Fibroblast of peridontal ligament (primary cell): ENCODE measurements at regions not wholly inside any gene's neighbourhood (a gene's known extent, or its start where the extent isn't known, plus 50 kb on each side); places are given as distances from the start of the nearest gene placed in this dataset.
A peak's percentile ranks its signal among the peaks of the same experiment; 100 is the strongest.

Experiments
- DNase-seq: peaks from one replicate; pipeline ENCODE4 v3.0.0-alpha.2; 2010; ENCODE audit errors: extremely low read depth

DNA sequence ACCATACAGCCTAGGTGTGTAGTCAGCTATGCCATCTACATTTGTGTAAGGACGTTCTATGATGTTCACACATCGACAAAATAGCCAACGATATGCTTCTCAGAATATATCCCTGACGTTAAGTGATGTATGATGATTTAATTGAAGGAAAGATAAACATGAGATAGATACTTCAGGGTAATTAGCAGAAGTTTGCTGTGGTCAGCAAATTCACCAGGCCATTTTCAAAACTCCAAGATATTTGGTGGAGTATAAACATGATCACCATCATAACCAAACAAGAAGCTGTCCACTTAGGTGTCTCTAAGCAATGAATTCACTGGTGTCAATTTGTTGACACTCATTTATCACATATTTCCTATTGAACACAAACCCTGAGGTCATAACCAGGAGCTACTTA, 885.6 kb upstream of the NR2F2 start:
- no peak for DNase-seq

DNA sequence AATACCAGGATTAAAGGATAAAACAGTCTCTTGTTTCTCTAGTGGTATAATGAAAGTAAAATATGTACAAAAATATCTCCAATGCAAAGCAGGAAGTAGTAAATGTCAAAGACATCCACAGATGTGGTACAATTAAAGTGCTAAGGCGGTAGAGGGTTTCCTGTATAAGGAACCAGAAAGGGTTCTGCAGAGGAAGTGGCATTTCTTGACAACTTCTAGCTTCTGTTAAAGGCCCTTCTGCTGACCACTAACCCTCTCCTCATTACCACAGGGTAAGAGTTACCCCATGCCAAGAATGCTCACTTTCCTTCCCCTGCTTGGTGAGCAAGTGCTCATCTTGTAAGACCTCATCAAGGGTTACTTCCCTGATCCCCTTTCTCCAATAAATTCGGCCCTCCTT, 883.6 kb upstream of the NR2F2 start:
- no peak for DNase-seq

DNA sequence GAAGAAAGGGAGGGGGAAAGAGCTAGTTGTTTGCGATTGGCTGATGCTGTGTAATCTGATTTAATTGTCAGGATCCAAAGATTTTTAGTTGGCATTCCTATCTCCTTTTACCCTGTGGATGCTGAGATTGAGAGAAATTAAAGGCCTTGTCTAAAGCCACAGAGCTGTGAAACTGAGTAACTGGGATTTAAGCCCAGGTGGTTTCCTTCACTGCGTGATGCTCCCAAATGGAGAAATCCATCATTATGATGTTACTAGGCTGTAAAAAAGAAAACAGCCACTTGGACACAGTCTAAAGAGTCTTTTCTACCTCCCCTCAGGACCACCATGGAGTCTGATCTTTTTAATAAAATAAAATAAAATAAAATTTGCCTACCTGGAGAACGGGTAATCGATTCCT, 883.0 kb upstream of the NR2F2 start:
- no peak for DNase-seq

DNA sequence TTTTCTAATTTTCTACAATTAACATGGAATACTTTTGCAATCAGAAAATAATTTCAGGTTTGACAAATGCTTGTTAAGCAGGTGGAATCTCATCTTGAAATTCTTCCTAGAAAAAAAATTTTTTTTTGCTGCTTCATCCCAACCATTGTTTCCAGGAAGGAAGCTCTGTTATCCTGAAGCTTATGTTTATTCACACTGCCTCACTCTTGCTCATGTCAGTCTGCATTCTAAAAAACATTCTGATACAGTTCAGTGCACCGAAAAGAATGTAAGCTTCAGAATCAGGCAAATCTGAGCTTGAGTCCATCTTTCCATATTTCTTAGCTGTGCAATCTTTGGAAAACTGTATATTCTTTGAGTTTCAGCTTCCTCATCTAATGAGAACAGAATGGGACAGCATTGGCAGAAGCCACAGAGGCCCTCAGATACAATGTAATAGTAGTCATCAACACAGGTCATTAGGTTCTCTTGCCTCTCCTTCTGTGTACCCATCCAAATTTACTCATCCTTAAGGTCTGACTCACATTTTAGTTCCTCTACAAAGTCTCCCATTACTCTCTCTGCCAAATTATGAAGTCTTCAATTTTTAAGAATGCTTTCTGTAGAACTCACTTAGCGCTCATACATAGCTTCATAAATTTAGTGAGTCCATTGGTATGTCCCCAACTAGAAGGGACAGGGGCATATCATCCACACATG, 881.8 kb upstream of the NR2F2 start:
- DNase-seq: peak; percentile 49

DNA sequence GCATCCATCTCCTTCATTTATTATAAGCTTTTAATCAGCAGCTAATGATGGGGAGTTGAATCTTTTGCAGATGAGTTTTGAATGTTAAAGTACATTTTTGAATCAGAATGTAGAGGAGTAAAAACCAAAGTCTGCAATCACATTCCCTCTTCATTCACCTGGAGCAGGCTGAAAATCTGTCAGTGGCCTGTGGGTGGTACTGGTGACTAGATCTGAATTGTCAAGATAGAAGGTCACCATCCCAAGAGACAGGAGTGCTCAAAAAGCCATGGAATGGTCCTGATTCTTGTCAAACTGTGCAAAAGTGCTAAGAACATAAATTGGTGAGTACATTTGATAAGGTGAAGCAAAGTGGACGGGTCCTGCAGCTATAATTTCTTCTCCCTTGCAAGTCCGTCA, 881.3 kb upstream of the NR2F2 start:
- no peak for DNase-seq

DNA sequence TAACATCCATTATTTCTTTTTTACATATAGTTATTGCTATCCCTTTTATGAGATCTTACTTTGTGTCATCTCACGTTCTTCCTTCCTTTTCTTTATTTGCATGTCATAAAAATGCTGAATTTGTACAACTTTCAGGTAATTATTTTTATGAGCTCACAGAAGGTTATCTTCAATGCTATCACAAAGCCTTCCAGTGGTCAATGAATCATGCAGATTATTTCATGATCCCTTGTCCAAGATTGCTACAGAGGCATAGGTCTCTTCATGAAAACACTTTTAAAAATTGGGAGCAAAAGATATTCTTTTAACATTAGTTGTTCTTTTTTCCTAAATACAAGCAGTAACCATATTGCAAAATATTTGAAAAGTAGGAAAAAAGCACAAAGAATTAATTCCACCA, 880.1 kb upstream of the NR2F2 start:
- no peak for DNase-seq

DNA sequence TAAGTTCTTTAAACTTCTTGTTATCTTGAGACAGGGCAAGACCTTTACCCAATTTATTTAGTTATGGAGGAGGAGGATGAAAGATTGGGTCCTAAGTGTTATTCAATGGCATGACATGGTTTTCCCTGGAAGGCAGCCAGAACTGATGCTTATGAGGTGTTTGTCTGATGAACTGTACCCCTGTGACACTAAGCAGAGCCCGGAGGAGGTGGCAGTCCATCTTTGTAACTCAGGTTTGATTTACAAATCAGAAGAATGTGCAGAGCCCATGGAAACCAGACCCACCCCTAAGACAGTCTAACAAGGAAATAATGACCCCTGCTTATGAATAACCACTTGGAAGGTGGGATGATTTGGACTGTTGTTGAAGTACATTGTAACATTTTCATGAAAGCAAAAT, 878.6 kb upstream of the NR2F2 start:
- DNase-seq: no peak

DNA sequence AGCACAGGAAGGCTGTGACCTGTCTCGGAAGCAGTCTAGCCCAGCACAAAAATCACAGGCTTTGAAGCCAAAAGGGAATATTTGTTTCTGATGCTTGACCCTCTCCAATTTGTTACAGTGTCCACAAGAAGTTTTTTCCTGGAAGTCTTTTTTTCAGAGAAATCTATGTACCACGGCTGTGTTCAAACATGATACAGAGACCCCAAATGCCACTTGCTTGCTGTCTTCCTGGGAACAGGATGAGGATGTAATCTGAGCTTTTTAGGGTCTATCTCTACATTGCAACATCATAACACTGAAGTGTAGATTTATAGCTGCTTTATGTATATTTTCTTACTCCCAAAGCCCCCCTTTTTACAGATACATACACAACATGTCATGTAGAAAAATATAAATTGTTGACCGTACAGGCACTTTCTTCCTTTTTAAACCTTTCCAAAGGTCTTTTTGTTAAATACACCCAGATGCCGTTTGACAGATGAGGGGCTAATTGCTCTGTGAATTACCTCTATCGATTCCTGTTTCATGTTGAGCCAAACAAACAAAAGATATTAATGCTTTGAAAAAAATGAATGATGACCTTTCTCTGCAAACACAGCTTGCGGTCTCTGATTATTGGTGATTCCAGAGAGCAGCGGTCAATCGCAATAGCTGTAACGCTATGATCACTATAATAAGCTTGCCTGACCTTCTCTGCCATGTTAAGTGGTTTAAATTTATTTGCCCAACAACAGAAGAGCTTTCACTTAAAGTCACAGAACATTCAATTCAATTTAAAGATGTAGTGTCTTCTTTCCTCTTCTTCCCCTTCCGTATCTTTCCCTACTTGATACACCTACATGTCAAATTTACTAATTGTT, 875.9 kb upstream of the NR2F2 start:
- no peak for DNase-seq

DNA sequence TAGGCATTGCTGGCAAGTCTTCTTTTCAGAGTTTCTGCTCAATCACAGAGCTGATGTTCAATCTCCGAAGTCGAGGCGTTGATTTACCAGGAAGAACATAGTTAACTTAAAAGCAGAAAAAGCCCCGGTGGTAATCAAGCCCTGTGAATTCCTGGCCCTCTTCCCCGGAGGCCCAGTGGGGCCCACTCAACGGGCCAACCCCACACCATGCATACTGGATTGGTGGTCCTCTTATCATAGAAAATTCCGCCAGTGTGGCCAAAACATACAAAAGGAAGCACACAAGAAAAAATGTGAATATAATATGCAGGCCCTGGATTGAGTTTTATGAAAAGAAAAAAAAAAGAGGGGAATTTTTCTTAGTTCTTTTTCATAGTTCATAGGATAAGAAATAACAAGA, 873.0 kb upstream of the NR2F2 start:
- no peak for DNase-seq

DNA sequence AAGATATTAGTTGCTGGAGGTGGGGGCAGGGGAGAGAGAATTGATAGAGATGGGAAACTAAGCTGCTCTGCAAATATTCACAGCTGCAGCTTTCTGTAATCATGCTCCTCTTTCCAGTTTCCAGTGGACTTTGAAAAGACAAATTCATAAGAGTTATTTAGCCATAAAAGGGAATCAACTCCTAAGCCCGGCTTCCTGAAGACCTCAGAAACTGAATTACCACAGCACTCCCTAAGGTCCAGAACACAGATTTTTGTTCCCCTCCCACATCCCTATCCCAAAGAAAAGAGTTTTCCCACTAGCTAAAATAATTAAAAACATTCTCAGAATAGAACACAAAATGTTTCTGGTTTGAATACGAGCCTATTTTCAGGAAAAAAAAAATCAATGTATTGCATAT, 871.8 kb upstream of the NR2F2 start:
- peak; percentile 87 for DNase-seq

DNA sequence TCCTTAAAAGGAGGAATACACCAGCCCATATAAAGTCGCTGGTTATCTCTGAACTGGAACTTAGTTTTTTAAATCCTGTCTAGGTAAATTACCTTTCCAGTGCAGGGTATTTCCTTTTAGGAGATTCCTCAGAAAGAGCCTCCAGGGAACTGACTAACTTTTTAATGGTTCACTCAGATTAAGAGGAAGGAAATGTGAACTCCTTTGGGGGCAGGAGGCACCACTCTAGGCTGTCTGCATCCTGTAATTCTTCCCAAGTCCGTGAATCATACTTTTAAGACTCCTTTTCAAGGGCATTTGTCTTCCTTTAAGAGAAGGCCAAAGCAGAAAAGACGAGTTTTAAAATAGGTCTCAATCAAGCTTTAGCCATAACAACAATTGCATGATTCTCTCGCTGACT, 871.2 kb upstream of the NR2F2 start:
- peak; percentile 57 for DNase-seq

DNA sequence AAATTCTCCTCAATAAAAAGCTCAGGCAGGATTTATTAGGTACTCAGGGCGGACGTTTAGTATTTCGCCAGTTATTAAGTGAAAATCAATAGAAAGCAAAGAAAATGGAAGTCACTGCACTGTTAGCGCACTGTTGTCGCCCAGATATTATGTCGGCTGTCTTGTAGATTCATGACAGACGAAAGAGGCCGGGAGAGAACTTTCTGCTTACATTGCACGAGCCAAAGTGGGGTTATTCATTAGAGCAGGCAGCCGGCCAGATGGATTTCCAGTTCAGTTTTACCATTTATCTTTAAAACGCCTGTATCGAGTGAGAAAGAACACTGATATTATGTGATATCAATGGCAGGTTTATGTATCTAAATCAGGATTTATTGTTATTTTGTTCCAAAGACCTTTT, 866.0 kb upstream of the NR2F2 start:
- DNase-seq: no peak

DNA sequence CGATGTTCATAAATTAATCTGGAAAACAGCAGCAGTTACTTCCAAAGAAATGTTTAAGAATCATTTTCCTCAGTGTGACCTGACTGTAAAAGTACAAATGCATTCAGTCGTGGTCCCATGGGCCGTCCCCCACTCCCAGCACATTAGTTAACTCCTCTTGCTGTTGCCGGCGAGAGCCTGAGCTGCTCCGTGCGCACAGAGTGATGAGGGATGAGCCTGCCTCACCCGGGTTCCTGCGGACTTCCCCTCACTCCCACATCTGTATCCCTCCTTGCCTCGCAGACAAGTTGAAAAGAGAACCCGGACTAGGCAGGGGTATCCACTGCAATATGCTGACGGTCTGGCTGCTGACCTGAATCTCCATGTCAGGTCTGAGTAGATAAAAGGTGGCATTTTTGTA, 861.7 kb upstream of the NR2F2 start:
- DNase-seq: no peak

DNA sequence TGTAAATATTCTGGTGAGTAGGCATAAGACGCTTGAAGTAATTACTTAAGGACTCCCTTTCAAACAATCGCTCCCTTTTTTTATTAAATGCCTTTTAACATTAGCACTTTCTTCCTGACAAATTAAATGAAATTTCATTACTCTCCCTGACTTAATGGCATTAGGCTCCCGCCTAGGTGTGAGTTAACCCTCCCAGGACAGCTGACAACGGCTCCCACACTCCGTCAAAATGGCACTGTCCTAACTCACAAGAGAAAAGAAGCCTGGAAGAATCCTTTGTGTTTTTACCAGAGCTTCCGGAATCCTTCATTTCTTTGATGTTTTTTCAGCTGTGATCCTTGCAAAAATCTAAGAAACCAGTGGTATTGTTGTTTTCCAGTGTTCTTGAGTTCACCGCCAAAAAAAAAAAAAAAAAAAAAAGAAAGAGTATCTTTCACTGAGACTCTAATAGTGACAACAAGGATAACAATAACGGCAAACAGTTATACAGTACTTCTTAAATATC, 861.0 kb upstream of the NR2F2 start:
- DNase-seq: no peak

DNA sequence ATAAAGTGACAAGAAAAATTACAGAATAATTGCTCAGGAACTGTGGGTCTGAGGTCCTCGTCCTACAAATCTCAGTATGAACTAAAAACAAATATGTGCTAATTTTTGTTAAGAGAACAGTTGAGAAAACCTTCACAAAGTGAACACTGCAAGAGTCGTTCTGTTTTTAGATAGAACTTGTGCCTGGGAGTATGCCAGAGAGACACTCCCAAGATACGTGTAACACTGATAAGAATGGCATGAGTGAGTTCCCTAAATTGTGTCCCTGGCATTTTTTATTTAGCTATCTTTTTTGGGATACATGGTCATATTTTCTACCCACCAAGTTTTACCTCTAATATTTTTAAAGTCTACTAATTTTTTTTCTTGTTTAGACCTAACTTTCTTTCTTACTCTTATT, 860.0 kb upstream of the NR2F2 start:
- DNase-seq: no peak

DNA sequence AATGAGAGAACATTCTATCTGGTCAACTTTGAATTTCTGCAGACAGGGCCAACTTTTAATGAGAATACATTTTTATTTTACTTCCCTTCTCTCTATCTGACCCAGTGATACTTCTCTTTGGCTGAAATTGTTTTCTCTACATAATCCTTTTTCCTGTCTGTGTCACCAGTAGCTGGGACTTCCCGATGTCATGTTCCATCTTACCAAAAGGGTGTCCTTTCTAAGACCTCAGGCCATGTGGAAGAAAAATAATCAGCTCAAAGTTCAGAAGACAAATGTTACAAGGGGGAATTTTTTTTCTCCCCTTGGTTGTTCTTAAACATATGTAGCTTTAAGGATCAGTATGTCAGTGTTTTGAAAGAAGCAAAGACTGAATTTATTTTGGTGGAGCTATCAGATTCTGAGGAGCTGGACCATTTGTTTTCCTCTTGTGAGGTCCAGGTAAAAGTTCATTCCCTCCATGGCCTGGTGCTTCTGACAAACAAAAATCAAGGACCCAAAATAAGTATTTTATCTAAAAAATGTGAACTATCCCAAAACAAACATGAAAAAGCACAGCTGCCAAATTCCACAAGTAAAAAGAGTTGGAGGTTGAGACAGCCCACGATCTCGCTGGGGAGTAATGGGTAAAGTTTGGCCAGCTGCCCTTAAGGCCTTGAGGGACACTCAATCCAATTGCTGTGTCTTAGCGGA, 859.4 kb upstream of the NR2F2 start:
- peak; percentile 11 for DNase-seq

DNA sequence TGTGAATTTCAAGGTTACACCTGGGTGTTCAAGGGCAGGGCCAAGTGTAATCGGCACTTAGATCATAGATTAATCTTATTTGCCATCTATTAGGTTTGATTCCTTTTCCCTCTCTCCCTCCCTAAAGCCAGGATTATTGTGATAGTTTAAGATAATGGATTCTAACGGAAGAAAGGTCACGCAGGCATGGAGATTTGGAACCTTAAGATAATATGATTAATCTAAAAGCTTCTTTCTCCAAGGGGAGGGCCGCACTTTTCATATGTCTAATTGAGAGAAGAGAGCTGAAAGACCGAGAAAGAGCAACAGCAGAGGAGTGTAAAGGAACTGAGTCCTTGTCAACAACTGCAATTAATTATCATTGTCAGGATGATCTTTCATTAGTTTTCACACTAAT, 858.8 kb upstream of the NR2F2 start:
- DNase-seq: no peak

DNA sequence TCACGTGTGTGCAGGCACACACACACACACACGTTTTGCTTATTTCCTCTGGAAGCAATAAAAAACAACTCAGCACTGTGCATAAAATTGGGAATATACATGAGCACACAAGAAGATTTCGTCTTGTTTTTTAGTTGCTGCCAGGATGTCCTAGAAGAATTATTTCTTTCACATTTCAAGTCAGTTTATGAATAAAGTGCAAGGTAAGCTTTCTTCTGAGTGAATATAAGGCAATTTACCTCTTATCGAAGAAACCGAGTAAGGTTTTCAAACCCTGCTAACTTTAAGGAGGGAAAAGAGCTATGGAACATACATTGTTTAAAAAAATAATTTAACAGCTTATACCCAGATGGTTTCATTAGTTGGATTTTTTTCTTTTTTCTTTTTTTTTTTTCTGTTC, 855.4 kb upstream of the NR2F2 start:
- no peak for DNase-seq

DNA sequence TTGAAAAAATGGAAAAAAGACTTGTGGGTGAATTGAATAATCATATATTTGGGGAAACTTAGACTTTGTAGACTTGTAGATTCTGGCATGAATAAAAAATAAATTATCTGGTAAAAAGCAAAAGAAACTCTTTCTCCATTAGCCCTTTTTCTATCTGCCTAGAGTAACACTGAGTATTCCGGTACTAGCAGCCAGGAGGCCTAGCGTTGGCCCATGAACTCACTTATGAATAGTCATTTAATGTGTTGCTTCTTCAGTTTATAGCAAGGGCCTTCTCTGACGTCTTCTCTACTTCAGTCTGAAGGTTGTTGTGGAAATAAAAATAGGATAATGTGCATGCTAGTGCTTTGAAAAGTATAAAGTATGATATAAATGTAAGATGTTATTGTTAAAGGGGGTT, 851.2 kb upstream of the NR2F2 start:
- no peak for DNase-seq

DNA sequence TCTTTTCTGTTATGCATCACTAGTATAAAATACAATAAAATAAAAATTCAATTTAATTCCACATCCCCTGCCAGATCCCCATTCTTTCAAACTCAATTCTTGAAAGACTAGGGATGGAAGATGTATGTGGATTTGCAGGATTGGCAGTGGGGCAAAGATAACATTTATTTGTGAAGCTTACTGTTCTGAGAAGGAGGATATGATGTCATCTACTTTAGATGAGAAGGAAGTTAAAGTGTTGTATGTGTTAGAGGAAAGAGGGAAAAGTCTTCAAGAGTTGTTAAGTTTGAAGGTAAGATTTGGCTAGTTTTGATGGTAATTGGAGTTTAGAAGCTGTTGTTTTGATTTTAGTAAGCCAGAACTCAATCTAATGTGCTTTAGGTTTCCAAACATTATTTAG, 845.1 kb upstream of the NR2F2 start:
- no peak for DNase-seq

DNA sequence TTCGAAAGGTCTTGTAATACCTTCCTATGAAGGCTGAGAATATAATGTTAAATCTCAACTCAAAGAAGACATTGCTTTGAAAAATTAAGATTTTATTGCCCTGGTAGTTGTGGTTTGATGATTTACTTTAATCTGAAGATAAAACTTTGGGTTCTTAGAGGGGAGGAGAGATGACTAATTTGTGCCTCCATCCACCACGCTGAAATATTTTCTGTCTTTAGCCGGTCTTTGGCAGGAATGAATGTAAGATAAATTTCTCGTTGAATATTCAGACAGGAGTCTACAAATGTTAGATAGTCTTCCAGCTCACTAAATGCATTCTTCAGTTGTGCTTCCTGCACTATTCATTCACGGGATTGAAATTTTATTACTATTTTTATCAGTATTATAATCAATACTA, 844.3 kb upstream of the NR2F2 start:
- DNase-seq: no peak

DNA sequence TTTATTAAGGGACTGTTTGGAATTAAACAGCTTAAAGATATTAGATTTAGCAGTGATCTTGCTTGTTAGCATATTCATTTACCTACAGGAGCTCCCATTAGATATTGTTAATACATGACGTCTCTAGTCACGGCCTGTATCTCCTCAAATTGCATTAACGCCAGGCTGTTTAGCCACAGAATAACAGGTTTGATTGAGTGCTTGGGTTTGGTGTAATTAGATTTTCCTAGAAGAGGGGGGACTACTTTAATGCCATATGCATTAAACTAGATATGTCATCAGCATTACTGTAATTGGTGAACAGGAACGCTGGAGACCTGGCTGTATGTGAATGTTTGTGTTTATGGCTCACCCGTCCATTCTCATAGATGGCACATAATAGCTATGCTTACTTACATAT, 841.4 kb upstream of the NR2F2 start:
- DNase-seq: no peak
